Activated naive CD4-positive, alpha-beta T cell treated with anti-CD3 and anti-CD28 coated beads, Interleukin-2, amount 50 U/mL, for 16 hours (primary cell): ENCODE measurements at regions not wholly inside any gene's neighbourhood (a gene's known extent, or its start where the extent isn't known, plus 50 kb on each side); places are given as distances from the start of the nearest gene placed in this dataset.

ENCODE experiments used
- DNase-seq: peaks from one replicate; pipeline ENCODE4 v3.0.0-alpha.2; 2020

GRCh38 chr1:98055457-98055856 lies 134.6 kb upstream of the DPYD start:
- no peak for DNase-seq

- DNase-seq: no peak
Measured at GRCh38 chr1:98054786-98055185, 134.0 kb upstream of the DPYD start.

- no peak for DNase-seq
Measured at GRCh38 chr1:98054367-98054701, 133.5 kb upstream of the DPYD start.

GRCh38 chr1:98053471-98054366 lies 132.9 kb upstream of the DPYD start:
- peak; percentile 62 for DNase-seq

- peak; percentile 71 for DNase-seq
Measured at GRCh38 chr1:98051065-98051675, 130.3 kb upstream of the DPYD start.

GRCh38 chr1:98049370-98050135 lies 128.7 kb upstream of the DPYD start:
- DNase-seq: no peak

GRCh38 chr1:98048751-98049325 lies 128.0 kb upstream of the DPYD start:
- no peak for DNase-seq

GRCh38 chr1:98048244-98048643 lies 127.4 kb upstream of the DPYD start:
- DNase-seq: peak; percentile 68

- no peak for DNase-seq
Measured at GRCh38 chr1:98047171-98047570, 126.3 kb upstream of the DPYD start.

GRCh38 chr1:98045767-98046641 lies 125.2 kb upstream of the DPYD start:
- peak; percentile 17 for DNase-seq

- DNase-seq: peak; percentile 9
Measured at GRCh38 chr1:98045211-98045766, 124.5 kb upstream of the DPYD start.

GRCh38 chr1:98044766-98045165 lies 123.9 kb upstream of the DPYD start:
- no peak for DNase-seq

GRCh38 chr1:98044071-98044697 lies 123.3 kb upstream of the DPYD start:
- no peak for DNase-seq

- no peak for DNase-seq
Measured at GRCh38 chr1:98035602-98036002, 114.8 kb upstream of the DPYD start.

- no peak for DNase-seq
Measured at GRCh38 chr1:98034505-98034904, 113.7 kb upstream of the DPYD start.

GRCh38 chr1:98032958-98033357 lies 112.1 kb upstream of the DPYD start:
- DNase-seq: no peak

- no peak for DNase-seq
Measured at GRCh38 chr1:98030976-98031375, 110.1 kb upstream of the DPYD start.

GRCh38 chr1:98030483-98030882 lies 109.6 kb upstream of the DPYD start:
- DNase-seq: no peak

- no peak for DNase-seq
Measured at GRCh38 chr1:98028800-98029199, 108.0 kb upstream of the DPYD start.

- no peak for DNase-seq
Measured at GRCh38 chr1:98027103-98027705, 106.4 kb upstream of the DPYD start.

GRCh38 chr1:98025858-98026257 lies 105.0 kb upstream of the DPYD start:
- DNase-seq: no peak
